T-helper 2 cell (primary cell): ENCODE measurements at regions not wholly inside any gene's neighbourhood (a gene's known extent, or its start where the extent isn't known, plus 50 kb on each side); places are given as distances from the start of the nearest gene placed in this dataset.
"Not testable (repeated sequence)": the region's sequence is repeated elsewhere in the genome, so short reads cannot be mapped to it uniquely, and the experiment has no call there.

Source experiments
- DNase-seq, 5 experiments: peaks; one replicate each; pipeline versions ENCODE4 v3.0.0 to v3.0.0-alpha.2; 2012 to 2022

GRCh38 chr5:82599030-82599429, 320.9 kb upstream of the RPS23 start:
- DNase-seq, result no peak

- DNase-seq, result no peak
These were observed 319.3 kb upstream of the RPS23 start for GRCh38 chr5:82597437-82597836.

GRCh38 chr5:82596451-82596850, 318.3 kb upstream of the RPS23 start:
- no peak for DNase-seq

GRCh38 chr5:82595113-82595512, 317.0 kb upstream of the RPS23 start:
- no peak for DNase-seq

- DNase-seq, result no peak
These were observed 315.9 kb upstream of the RPS23 start for GRCh38 chr5:82594097-82594496.

GRCh38 chr5:82593481-82593880, 315.3 kb upstream of the RPS23 start:
- no peak for DNase-seq

GRCh38 chr5:82591021-82591515, 312.9 kb upstream of the RPS23 start:
- DNase-seq, result no peak

GRCh38 chr5:82590112-82590511, 312.0 kb upstream of the RPS23 start:
- no peak for DNase-seq

GRCh38 chr5:82586661-82587310, 308.6 kb upstream of the RPS23 start:
- no peak for DNase-seq

GRCh38 chr5:82586181-82586580, 308.0 kb upstream of the RPS23 start:
- no peak for DNase-seq

GRCh38 chr5:82584631-82585030, 306.5 kb upstream of the RPS23 start:
- DNase-seq, result no peak

GRCh38 chr5:82583331-82583730, 305.2 kb upstream of the RPS23 start:
- not testable (repeated sequence) for DNase-seq

GRCh38 chr5:82564963-82565362, 286.8 kb upstream of the RPS23 start:
- DNase-seq, result no peak

- no peak for DNase-seq
These were observed 285.6 kb upstream of the RPS23 start for GRCh38 chr5:82563745-82564144.

- no peak for DNase-seq
These were observed 284.6 kb upstream of the RPS23 start for GRCh38 chr5:82562696-82563240.

GRCh38 chr5:82561797-82562196, 283.6 kb upstream of the RPS23 start:
- DNase-seq, result no peak

GRCh38 chr5:82560969-82561368, 282.8 kb upstream of the RPS23 start:
- DNase-seq, result no peak

- no peak for DNase-seq
These were observed 282.4 kb upstream of the RPS23 start for GRCh38 chr5:82560561-82560960.

- DNase-seq, result no peak
These were observed 273.8 kb upstream of the RPS23 start for GRCh38 chr5:82551840-82552385.

GRCh38 chr5:82551192-82551591, 273.0 kb upstream of the RPS23 start:
- DNase-seq, result no peak

- DNase-seq, result no peak
These were observed 271.1 kb upstream of the RPS23 start for GRCh38 chr5:82549263-82549662.

GRCh38 chr5:82544004-82544403, 265.9 kb upstream of the RPS23 start:
- DNase-seq, result no peak

- no peak for DNase-seq
These were observed 262.1 kb upstream of the RPS23 start for GRCh38 chr5:82540301-82540700.

GRCh38 chr5:82538339-82539034, 260.3 kb upstream of the RPS23 start:
- no peak for DNase-seq
